ENCODE measurements at regions not wholly inside any gene's neighbourhood (a gene's known extent, or its start where the extent isn't known, plus 50 kb on each side); places are given as distances from the start of the nearest gene placed in this dataset.

DNA sequence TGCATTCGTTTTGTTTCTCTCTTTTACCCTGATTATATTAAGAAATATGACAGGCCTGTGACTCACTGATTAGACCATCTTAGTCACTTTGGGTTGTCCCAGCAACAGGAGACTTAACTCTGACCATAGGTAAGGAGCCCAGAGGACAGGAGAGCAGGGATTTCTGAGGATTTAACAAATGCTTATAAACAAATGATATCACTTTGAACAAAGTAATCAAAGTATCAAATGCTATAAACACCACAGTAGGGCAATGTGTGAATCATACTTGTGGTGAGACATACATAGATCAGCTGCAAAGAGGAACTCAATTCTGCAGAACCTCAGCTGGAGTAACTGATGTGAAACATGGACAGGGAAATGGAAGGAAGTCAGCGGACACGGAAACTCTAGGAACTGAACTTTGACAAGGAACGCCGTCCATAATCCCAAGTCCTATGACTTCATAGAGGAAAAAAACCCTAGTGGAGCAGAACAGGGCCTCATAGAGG lies 190.6 kb upstream of the MSX2 start:
- TF ChIP-seq, protein P1, sequence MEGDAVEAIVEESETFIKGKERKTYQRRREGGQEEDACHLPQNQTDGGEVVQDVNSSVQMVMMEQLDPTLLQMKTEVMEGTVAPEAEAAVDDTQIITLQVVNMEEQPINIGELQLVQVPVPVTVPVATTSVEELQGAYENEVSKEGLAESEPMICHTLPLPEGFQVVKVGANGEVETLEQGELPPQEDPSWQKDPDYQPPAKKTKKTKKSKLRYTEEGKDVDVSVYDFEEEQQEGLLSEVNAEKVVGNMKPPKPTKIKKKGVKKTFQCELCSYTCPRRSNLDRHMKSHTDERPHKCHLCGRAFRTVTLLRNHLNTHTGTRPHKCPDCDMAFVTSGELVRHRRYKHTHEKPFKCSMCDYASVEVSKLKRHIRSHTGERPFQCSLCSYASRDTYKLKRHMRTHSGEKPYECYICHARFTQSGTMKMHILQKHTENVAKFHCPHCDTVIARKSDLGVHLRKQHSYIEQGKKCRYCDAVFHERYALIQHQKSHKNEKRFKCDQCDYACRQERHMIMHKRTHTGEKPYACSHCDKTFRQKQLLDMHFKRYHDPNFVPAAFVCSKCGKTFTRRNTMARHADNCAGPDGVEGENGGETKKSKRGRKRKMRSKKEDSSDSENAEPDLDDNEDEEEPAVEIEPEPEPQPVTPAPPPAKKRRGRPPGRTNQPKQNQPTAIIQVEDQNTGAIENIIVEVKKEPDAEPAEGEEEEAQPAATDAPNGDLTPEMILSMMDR (IDR thresholded peaks at IDR 0.05; ENCODE audit: low read depth, low read length), result no peak
- no peak for TF ChIP-seq POLR2A (IDR thresholded peaks at IDR 0.05; ENCODE audit: extremely low read depth, insufficient read length)
- 0 out of 2 replicates have a peak, but pooled peaks have one; percentile 16 for TF ChIP-seq MYC (IDR thresholded peaks at IDR 0.05; ENCODE audit: low read depth, low read length)
